GM23338 (cell line): ENCODE measurements at regions not wholly inside any gene's neighbourhood (a gene's known extent, or its start where the extent isn't known, plus 50 kb on each side); places are given as distances from the start of the nearest gene placed in this dataset.

Experiments used
- CTCF ChIP-seq, 2 experiments: fragments of 200-600 bp in 1 of 2; sonication (generic) in 1 of 2; conservative IDR thresholded peaks; 2 replicates each; pipeline versions ENCODE4 v1.5.1 to v1.6.1; 2016 to 2017; ENCODE audit warnings: antibody characterized with exemption in 2 of 2, low read depth in 2 of 2, mild to moderate bottlenecking in 2 of 2, moderate library complexity in 1 of 2
- ETS1 ChIP-seq: IDR thresholded peaks from 2 replicates; pipeline ENCODE4 v1.6.1; 2016; ENCODE audit warnings: antibody characterized with exemption
- EZH2 ChIP-seq: fragments of 200-600 bp; sonication (generic); IDR thresholded peaks from one replicate; pipeline ENCODE4 v1.8.0; 2017; ENCODE audit warnings: antibody characterized with exemption, mild to moderate bottlenecking, low read depth; ENCODE audit not compliant: unreplicated experiment
- EZH2phosphoT487 ChIP-seq: fragments of 200-600 bp; sonication (generic); IDR thresholded peaks from one replicate; pipeline ENCODE4 v1.8.1; 2018; ENCODE audit warnings: antibody characterized with exemption; ENCODE audit not compliant: unreplicated experiment
- JUNB ChIP-seq: IDR thresholded peaks from one replicate; pipeline ENCODE4 v1.6.1; 2016; ENCODE audit warnings: antibody characterized with exemption; ENCODE audit not compliant: unreplicated experiment
- POLR2AphosphoS5 ChIP-seq: IDR thresholded peaks from 2 replicates; pipeline ENCODE4 v1.6.1; 2016; ENCODE audit warnings: antibody characterized with exemption, low read depth
- STAT1 ChIP-seq: IDR thresholded peaks from one replicate; pipeline ENCODE4 v1.6.1; 2016; ENCODE audit warnings: antibody characterized with exemption; ENCODE audit not compliant: unreplicated experiment
- ZNF114 ChIP-seq: fragments of 250-450 bp; sonication (Bioruptor Pico); IDR thresholded peaks from 2 replicates; pipeline ENCODE4 v1.5.0; 2020; ENCODE audit warnings: mild to moderate bottlenecking, moderate library complexity
- ZNF331 ChIP-seq: fragments of 250-450 bp; sonication (Bioruptor Pico); IDR thresholded peaks from 2 replicates; pipeline ENCODE4 v1.5.0; 2020; ENCODE audit warnings: low read depth, mild to moderate bottlenecking, moderate library complexity
- ZNF462 ChIP-seq: fragments of 250-450 bp; sonication (Bioruptor Pico); IDR thresholded peaks from 2 replicates; pipeline ENCODE4 v1.5.0; 2020; ENCODE audit warnings: mild to moderate bottlenecking, moderate library complexity

- TF ChIP-seq ZNF462, result no peak
- TF ChIP-seq ETS1, result no peak
- no peak for TF ChIP-seq EZH2
- TF ChIP-seq JUNB, result no peak
- TF ChIP-seq CTCF (conservative IDR thresholded peaks at IDR 0.05; ENCODE audit: low read depth in 2 of 2), result no peak
- no peak for TF ChIP-seq ZNF331 (CRISPR knock-in tag)
- no peak for TF ChIP-seq EZH2phosphoT487
- no peak for TF ChIP-seq STAT1
- no peak for TF ChIP-seq POLR2AphosphoS5
- no peak for TF ChIP-seq ZNF114 (CRISPR knock-in tag)
These were observed 70.8 kb upstream of the NABP1 start (continued) for GRCh38 chr2:191607096-191607495.
